CD4-positive, alpha-beta T cell treated with Interleukin-4 for 1 hour (primary cell): ENCODE measurements at regions not wholly inside any gene's neighbourhood (a gene's known extent, or its start where the extent isn't known, plus 50 kb on each side); places are given as distances from the start of the nearest gene placed in this dataset.

ENCODE experiments used
- DNase-seq, 2 donors: peaks; one replicate each; pipeline ENCODE4 v3.0.0-alpha.2; 2020 to 2022

- no peak for DNase-seq
Measured at GRCh38 chr5:2199697-2200096, 317.0 kb upstream of the IRX4 start.

GRCh38 chr5:2196989-2197619 is 314.4 kb upstream of the IRX4 start:
- DNase-seq = no peak

GRCh38 chr5:2196416-2196815 is 313.7 kb upstream of the IRX4 start:
- no peak for DNase-seq

DNA sequence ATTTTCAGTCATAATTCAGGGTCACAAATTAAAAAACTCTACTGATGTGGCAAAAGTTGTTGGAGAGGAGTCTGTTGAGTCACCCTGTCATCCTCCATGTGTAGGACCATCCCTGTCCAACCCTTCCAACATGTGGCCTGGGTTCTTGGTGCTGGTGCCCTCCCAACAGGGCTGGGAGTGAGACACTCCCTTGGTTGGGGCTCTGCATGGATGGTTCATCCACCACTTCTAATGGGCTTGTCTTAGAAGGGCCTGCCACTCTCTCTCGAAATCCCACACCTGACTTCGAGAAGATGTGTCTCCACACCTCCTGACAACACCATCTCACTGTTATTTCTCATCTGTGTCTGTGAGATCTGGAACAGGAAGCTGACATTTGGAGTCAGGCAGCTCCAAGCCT is 312.2 kb upstream of the IRX4 start:
- DNase-seq = no peak

GRCh38 chr5:2194236-2194555 is 311.5 kb upstream of the IRX4 start:
- DNase-seq = no peak

DNA sequence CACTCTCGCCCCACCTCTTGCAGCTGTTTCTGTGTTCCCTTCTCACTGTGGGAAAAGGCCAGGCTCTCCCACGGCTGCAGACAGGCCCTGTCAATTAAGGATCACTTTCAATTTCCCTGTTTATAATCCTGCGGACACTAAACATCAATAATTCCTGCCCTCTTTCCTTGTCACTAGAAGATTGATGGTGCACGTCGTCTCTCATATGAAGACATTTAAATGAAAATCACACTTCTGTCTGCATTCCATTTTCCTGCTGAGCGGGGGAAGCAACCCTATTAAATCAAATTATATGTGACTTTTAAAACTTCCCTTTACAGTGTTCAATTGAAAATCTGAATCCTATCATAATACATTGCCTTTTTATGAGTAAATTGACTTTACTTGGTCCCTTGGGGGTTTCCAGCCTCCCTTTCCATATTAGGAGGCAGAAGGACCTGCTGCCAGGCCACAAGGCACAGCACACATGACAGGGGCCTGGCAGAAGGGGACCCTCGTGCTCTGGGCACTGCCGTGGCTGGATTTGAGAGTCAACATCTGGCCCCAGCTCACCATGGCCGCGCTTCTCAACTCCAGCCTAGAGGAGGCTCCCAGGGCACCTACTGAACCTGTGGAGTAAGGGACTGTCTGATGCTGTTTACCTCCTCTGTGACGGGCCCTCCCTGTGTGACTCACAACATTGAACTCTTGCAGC is 311.0 kb upstream of the IRX4 start:
- no peak for DNase-seq

- no peak for DNase-seq
Measured at GRCh38 chr5:2193142-2193541, 310.4 kb upstream of the IRX4 start.

DNA sequence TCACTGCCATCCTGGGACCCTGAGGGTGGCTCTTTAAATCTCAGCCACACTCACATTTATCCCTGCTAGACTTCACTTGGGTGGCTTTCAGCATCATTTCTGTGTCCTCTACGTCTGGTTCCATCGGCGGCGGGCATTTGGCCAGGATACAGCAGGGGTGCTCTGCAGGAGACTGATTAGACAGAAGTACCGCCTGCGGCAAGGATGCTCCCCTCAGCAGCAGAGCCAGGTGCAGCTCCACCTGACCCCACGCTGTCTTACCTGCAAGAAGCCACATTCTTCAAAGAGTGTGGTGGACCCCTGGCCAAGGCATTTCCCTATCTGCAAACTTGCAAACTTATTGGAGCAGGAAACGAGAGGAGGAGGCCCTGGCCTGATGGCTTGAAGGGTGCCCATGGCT is 309.8 kb upstream of the IRX4 start:
- no peak for DNase-seq

DNA sequence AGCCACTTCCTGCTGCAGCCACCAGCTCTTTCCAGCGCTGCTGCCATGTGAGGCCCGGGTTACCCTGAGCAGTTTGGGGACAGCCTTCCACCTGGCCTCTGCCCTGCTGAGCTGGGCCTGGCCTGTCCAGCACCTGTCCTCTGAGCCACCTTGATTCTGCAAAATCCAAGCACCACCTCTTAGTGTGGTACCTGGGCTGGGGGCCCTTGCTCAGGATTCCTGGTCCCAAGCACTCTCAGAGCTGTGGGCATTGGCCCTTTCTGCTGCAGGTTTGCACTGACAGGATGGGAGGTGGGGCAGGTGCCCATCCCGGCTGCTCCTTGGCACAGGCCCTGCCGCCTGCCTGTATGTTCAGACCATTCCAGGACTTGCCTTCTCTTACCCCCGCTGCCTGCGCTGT is 309.2 kb upstream of the IRX4 start:
- no peak for DNase-seq

- DNase-seq = no peak
Measured at GRCh38 chr5:2190549-2190948, 307.8 kb upstream of the IRX4 start.

GRCh38 chr5:2188661-2189060 is 305.9 kb upstream of the IRX4 start:
- no peak for DNase-seq

GRCh38 chr5:2188137-2188536 is 305.4 kb upstream of the IRX4 start:
- no peak for DNase-seq

DNA sequence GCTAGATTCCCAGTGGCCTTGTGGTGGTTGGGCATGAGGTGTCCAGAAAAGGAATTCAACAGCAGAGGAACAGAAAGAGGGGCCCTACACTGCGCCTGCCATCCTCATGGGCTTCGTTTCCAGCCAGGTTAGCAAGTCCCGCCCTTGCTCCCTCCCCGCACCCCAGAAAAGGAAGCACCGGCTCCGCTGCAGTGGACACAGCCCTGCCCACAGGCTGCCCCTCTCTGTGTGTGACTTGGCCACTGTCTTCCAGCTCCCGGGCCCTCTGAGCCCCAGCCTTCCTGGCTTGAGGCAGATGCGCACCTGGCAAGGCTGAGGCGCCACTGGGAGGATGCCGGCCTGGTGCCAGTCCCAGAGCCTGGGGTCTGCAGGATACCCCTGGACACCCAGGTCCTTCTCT is 305.0 kb upstream of the IRX4 start:
- DNase-seq = no peak

- no peak for DNase-seq
Measured at GRCh38 chr5:2187156-2187555, 304.4 kb upstream of the IRX4 start.

DNA sequence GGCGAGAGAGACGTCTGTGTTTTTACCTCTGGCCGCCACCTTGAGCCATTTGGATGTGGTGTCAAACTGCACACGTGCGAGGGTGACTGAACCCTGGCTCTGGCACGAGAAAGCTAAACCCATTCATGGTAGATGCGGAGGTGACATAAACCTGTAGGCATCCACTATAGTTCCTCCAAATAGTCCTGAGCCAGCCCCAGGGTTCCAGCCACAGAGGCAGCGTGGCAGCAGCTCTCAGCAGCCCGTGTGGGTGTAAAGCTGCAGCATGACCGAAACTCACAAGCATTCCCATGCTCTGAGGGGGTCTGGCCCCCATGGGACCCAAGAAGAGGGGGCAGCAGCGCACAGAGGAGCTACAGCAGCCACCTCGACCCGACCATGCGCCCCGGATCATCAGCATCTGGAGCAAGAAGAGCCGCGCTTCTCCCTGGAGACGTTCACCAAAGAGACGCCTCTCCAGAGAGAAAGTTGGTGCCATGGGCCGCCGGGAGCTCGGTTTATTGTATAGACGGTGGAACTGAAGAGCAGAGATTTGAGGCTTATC is 303.8 kb upstream of the IRX4 start:
- no peak for DNase-seq

- no peak for DNase-seq
Measured at GRCh38 chr5:2185646-2186471, 303.1 kb upstream of the IRX4 start.

DNA sequence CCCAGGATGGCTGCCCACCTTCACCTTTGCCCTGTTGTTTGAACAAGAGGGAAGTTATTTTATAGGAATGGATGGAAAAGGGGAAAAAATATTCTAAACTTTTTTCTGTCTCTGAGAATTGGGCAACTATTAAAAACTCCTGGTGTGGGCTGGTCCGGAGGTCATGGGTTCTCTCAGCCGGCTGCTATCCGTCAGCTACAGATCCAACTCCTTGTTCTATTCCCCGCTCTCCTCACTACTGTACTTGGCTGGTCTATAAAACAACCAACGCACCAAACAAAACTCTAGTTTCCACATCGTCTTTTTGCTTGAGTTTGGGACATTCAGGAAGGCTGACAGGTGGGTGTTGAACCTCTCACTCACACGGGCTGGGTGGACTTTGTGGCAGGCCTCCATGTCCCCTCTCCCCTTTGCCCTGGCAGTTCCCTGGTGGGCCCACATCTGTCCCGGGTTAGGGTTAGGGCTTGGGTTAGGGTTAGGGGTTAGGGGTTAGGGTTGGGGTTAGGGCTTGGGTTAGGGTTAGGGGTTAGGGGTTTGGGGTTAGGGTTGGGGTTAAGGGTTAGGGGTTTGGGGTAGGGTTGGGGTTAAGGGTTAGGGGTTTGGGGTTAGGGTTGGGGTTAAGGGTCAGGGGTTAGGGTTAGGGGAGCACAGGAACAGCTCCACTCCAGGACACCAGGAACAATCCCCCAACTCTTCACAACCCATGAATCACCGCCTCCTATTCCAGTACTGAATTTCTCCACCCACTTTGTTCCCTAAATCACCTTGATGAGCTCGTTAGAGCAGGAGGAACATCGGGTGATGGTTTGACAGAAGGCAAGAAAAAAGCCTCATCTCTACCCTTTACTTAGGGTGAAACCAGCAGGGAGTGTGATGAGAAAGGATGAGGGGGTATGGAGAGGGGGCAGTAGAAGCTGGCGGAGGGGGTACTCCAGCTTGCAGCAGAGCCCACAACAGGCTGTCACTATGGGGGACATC is 302.1 kb upstream of the IRX4 start:
- no peak for DNase-seq

- no peak for DNase-seq
Measured at GRCh38 chr5:2184026-2184366, 301.3 kb upstream of the IRX4 start.

DNA sequence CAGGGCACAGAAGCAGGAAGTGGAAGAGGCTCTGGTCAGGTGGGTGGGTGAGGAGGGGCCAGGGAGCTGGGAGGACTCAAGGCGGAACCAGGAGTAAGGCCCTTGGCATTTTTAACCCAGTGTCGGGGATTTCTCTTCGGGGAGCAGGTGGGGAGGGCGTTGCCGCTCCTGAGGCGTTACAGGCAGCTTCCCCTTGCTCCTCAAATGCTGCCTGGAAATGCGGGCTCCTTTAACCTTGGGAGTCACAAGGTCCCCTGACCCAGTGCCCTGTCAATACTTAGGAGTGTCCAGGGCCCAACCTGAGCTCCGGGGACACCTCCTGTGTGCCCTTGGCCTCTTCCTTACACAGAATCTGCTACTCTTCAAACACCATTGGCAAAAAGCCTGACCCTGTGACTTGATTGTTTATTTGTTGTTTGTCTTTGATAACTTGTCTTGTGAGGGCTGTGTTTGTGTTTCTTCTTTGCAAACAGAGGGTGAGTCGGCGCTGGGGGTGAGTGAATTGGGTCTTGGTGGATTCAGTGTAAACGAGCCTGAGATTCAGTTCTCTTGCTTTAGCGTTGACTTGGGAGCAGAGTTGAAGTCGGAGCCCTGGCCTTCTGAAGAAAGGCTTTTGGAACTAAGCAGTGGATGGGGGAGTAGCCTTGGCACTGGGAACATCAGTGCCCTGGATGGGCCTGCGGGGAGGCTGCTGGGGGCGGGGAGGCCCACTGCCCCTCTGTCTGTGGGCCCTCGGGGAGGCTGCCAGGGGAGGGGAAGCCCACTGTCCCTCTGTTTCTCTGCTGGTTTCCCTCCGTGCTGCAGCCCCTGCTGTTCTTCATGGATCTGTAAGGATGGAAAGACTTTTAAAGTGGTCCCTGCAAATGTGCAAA is 300.7 kb upstream of the IRX4 start:
- DNase-seq = no peak

- no peak for DNase-seq
Measured at GRCh38 chr5:2182020-2182419, 299.3 kb upstream of the IRX4 start.

DNA sequence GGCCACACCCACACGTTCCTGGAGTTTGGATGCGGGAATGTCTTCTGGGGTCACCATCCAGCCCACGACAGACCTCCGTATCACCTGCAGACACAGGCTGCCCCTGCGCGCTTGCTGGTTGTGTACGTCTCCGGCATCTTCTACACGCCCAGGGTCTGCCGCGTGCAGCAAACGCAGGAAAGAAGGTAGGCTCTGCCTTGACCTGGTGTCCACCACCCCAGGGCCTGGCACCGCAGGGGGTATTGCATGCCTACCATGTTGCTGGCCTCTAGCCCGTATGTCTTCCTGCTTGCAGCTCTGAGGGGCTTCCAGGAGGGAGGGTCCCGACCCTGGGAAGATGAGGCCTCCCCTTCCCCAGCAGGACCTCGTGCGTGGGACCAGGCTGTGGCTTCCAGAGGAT is 298.8 kb upstream of the IRX4 start:
- no peak for DNase-seq

GRCh38 chr5:2181149-2181548 is 298.4 kb upstream of the IRX4 start:
- DNase-seq = no peak
